Activated T-helper 1 cell treated with anti-CD3 and anti-CD28 coated beads, Interleukin-12 subunit alpha, Interleukin-12 subunit beta, Interleukin-2, Interleukin-4 antibody, amounts not matched to agents 30 ng/mL and 10 ng/mL and 1 ng/mL, durations not matched to agents 14 hours and 24 hours and 36 hours (primary cell): ENCODE measurements at regions not wholly inside any gene's neighbourhood (a gene's known extent, or its start where the extent isn't known, plus 50 kb on each side); places are given as distances from the start of the nearest gene placed in this dataset.

Experiments
- DNase-seq: peaks from one replicate; pipeline ENCODE4 v3.0.0; 2021; ENCODE audit warnings: low spot score
- H3K27ac Mint-ChIP-seq: one replicate; pipeline ENCODE4 v1.8.0; 2021; ENCODE audit warnings: mild to moderate bottlenecking, mixed read lengths
- H3K27me3 Mint-ChIP-seq: one replicate; pipeline ENCODE4 v1.8.0; 2022; ENCODE audit warnings: mild to moderate bottlenecking, moderate library complexity, mixed read lengths; ENCODE audit not compliant: insufficient read depth
- H3K36me3 Mint-ChIP-seq: one replicate; pipeline ENCODE4 v1.8.0; 2021; ENCODE audit warnings: low read depth, mixed read lengths
- H3K4me1 Mint-ChIP-seq: one replicate; pipeline ENCODE4 v1.8.0; 2021; ENCODE audit warnings: low read depth, mixed read lengths
- H3K4me3 Mint-ChIP-seq: one replicate; pipeline ENCODE4 v1.8.0; 2021; ENCODE audit warnings: mild to moderate bottlenecking, moderate library complexity, mixed read lengths
- H3K9me3 Mint-ChIP-seq: one replicate; pipeline ENCODE4 v1.8.0; 2021; ENCODE audit warnings: mixed read lengths
- intact Hi-C: fragments of 100-400 bp; cut with micrococcal nuclease; formaldehyde crosslinking; loops from one replicate; pipeline ENCODE4 v1.15.1; 2024

DNA sequence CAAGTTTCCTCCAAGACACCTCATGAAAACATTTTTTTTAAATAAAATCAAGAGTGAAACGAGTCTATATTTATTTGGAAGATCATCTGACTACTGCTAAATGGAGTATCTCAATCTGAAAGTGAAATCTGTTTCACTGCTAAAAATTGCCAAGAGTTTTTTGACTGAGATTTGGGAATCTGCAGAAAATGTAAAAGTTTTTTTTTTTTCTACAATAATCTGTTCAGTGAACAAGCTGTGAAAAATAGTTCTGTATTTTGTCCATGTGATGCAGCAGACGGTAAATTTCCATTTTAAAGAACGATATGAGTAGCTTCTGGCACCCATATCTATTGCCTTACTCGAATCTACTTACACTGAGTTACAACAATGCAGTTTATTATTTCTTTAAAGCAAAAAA, 519.7 kb downstream of the PLCL1 start:
- Mint-ChIP-seq H3K4me1 (peaks cover 19% of the 10 kb centered on the region), H3K27ac (no peak overlapping the region), H3K9me3 (no peaks in the 10 kb centered on the region), H3K4me3 (no peak overlapping the region), H3K36me3 (no peaks in the 10 kb centered on the region), H3K27me3 (peaks cover 25% of the 10 kb centered on the region)
- intact Hi-C loops = no loop called here
- no peak for DNase-seq

DNA sequence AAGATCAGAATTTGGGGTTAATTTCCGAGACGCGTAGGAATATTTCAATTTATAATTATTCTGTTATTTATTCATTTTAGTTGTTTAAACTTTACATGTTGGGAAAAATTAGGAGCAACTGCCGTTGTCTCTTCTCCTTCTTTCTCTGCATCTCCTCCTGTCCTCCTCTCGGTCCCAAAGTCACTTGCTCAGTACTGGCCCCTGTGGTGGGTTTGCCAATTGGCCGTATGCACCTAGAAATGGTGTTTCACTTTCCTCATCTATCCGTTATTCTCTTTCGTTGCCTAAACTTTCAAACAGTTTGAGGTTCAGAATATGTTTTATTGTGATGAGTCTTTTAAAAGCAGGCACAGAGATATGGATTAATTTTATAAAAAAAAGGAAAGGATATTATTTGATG, 517.9 kb downstream of the PLCL1 start:
- no peak for DNase-seq
- no peaks in the 10 kb centered on the region for H3K9me3 Mint-ChIP-seq
- peaks cover 15% of the 10 kb centered on the region for H3K4me1 Mint-ChIP-seq
- peaks cover 25% of the 10 kb centered on the region for H3K27me3 Mint-ChIP-seq
- no peaks in the 10 kb centered on the region for H3K36me3 Mint-ChIP-seq
- intact Hi-C loops = no loop called here
- H3K4me3 Mint-ChIP-seq = no peak overlapping the region
- no peak overlapping the region for H3K27ac Mint-ChIP-seq

DNA sequence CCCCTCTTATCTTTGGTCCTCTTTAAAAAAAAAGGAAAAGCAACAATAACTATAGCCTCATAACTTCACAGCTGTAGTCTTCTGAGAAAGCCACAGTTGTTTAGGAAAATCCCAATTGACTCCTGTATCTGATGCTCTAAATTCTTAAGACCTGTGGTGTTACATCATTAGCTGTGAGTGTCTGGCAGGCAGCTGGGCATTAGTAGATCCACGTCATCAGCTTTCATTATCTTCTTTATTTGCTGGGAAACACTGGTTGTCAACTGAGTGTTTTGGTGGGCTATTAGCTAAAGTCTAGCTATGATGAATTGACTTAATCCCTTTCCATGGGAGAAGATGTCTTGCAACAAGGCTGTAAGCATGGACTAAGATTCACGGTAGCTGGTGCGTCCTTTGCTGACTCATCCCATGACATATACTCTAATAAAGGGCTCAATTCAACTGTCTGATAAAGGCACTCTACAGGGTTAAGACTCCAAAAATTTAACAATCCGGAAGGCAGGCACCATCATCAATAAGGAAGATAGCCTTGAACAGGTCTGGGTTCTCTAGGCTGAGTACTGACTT, 517.2 kb downstream of the PLCL1 start:
- Mint-ChIP-seq H3K27ac (no peak overlapping the region), H3K9me3 (no peaks in the 10 kb centered on the region), H3K4me3 (no peak overlapping the region), H3K36me3 (no peaks in the 10 kb centered on the region), H3K27me3 (peaks cover 25% of the 10 kb centered on the region), H3K4me1 (peaks cover 10% of the 10 kb centered on the region)
- intact Hi-C loops = no loop called here
- DNase-seq = no peak

GRCh38 chr2:198316852-198317396, 512.5 kb downstream of the PLCL1 start:
- no peak overlapping the region for H3K4me3 Mint-ChIP-seq
- no peaks in the 10 kb centered on the region for H3K9me3 Mint-ChIP-seq
- no peak overlapping the region for H3K27ac Mint-ChIP-seq
- no peaks in the 10 kb centered on the region for H3K36me3 Mint-ChIP-seq
- DNase-seq = no peak
- H3K4me1 Mint-ChIP-seq = no peaks in the 10 kb centered on the region
- intact Hi-C loops = no loop called here
- peaks cover 27% of the 10 kb centered on the region for H3K27me3 Mint-ChIP-seq

DNA sequence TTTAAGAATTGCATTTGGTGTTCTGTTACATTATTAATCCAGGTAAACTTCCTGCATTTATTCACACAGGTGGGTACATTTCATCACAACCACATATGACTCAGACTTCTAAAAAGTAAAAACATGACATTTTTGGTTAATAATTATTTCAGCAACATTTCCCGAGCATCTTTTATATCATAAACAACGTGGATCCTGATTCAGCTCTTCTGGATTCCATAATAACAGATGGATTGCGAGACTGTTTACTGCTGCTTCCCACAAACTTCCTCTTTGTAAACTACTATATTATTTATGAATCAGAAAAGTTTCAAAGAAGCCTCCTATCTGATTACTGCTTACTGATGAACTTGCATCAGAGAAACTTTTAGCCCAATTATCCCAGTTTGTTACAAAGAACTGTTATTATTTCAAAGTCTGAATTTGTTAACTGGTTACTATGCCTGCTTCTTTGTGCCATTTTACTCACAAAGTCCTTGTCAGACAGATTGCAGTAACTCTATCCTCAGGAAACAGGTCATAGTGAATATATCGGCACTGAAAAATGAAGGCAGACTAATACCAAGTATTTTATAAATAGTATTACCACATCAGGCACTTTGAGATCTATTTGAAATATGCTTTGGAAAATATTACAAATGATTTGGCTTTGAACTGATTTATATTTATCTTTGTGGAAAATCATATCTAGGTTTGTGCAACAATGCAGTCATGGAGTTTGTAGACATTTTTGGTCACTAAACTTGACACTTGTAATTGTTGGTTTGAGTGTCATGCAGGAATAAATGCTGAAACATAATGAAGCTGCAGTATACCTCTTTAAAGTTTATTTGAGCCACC, 511.6 kb downstream of the PLCL1 start:
- H3K4me3 Mint-ChIP-seq = no peak overlapping the region
- H3K27me3 Mint-ChIP-seq = peaks cover 21% of the 10 kb centered on the region
- intact Hi-C loops = no loop called here
- no peaks in the 10 kb centered on the region for H3K4me1 Mint-ChIP-seq
- H3K9me3 Mint-ChIP-seq = no peaks in the 10 kb centered on the region
- no peak for DNase-seq
- H3K27ac Mint-ChIP-seq = no peak overlapping the region
- H3K36me3 Mint-ChIP-seq = no peaks in the 10 kb centered on the region

- Mint-ChIP-seq H3K9me3 (no peaks in the 10 kb centered on the region), H3K27me3 (peaks cover 16% of the 10 kb centered on the region), H3K36me3 (no peaks in the 10 kb centered on the region)
These were observed 510.3 kb downstream of the PLCL1 start for GRCh38 chr2:198314559-198315153.

GRCh38 chr2:198312596-198313483, 508.4 kb downstream of the PLCL1 start:
- no peak for DNase-seq
- H3K36me3 Mint-ChIP-seq = no peaks in the 10 kb centered on the region
- intact Hi-C loops = no loop called here
- no peaks in the 10 kb centered on the region for H3K9me3 Mint-ChIP-seq
- no peak overlapping the region for H3K4me3 Mint-ChIP-seq
- no peak overlapping the region for H3K27ac Mint-ChIP-seq
- no peaks in the 10 kb centered on the region for H3K4me1 Mint-ChIP-seq
- H3K27me3 Mint-ChIP-seq = peaks cover 15% of the 10 kb centered on the region

More at GRCh38 chr2:198314559-198315153, 510.3 kb downstream of the PLCL1 start:
- intact Hi-C loops = loop anchor here (1.0 kb wide), 1 partner anchor 1174 kb away; no protein-coding TSS in a partner anchor
- Mint-ChIP-seq H3K27ac (no peak overlapping the region), H3K4me1 (no peaks in the 10 kb centered on the region), H3K4me3 (no peak overlapping the region)
- DNase-seq = no peak

DNA sequence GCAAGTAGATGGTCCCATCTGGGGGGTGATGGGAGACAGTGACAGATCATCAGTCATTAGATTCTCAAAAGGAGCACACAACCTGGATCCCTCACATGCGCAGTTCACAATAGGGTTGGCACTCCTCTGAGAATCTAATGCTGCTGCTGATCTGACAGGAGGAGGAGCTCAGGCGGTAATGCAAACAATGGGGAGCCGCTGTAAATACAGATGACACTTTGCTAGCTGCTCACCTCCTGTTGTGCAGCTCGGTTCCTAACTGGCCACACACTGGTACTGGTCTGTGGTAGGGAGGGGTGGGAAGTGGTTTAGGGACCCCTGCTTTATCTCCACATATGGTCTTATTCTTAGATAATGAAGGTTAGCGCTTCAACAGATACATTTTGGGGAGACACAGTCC, 506.6 kb downstream of the PLCL1 start:
- H3K27me3 Mint-ChIP-seq = peaks cover 18% of the 10 kb centered on the region
- intact Hi-C loops = no loop called here
- H3K4me3 Mint-ChIP-seq = no peak overlapping the region
- H3K36me3 Mint-ChIP-seq = no peaks in the 10 kb centered on the region
- no peak for DNase-seq
- H3K4me1 Mint-ChIP-seq = no peaks in the 10 kb centered on the region
- H3K9me3 Mint-ChIP-seq = no peaks in the 10 kb centered on the region
- no peak overlapping the region for H3K27ac Mint-ChIP-seq

GRCh38 chr2:198309673-198310280, 505.4 kb downstream of the PLCL1 start:
- Mint-ChIP-seq H3K36me3 (no peaks in the 10 kb centered on the region), H3K27me3 (peaks cover 7% of the 10 kb centered on the region)

GRCh38 chr2:198309081-198309480, 504.7 kb downstream of the PLCL1 start:
- H3K27ac Mint-ChIP-seq = no peak overlapping the region
- H3K4me1 Mint-ChIP-seq = no peaks in the 10 kb centered on the region
- intact Hi-C loops = loop anchor here (1.0 kb wide), 1 partner anchor 1430 kb away; no protein-coding TSS in a partner anchor

More at GRCh38 chr2:198309673-198310280, 505.4 kb downstream of the PLCL1 start:
- no peak overlapping the region for H3K27ac Mint-ChIP-seq
- DNase-seq = peak; percentile 25
- intact Hi-C loops = loop anchor here (1.0 kb wide), 1 partner anchor 1430 kb away; no protein-coding TSS in a partner anchor
- no peak overlapping the region for H3K4me3 Mint-ChIP-seq
- no peaks in the 10 kb centered on the region for H3K9me3 Mint-ChIP-seq
- H3K4me1 Mint-ChIP-seq = no peaks in the 10 kb centered on the region

GRCh38 chr2:198308368-198308767, 504.0 kb downstream of the PLCL1 start:
- H3K4me3 Mint-ChIP-seq = no peak overlapping the region
- intact Hi-C loops = no loop called here
- H3K36me3 Mint-ChIP-seq = no peaks in the 10 kb centered on the region
- H3K4me1 Mint-ChIP-seq = no peaks in the 10 kb centered on the region
- H3K27ac Mint-ChIP-seq = no peak overlapping the region
- H3K9me3 Mint-ChIP-seq = no peaks in the 10 kb centered on the region
- DNase-seq = no peak
- peaks cover 12% of the 10 kb centered on the region for H3K27me3 Mint-ChIP-seq

More at GRCh38 chr2:198309081-198309480, 504.7 kb downstream of the PLCL1 start:
- no peaks in the 10 kb centered on the region for H3K36me3 Mint-ChIP-seq
- H3K9me3 Mint-ChIP-seq = no peaks in the 10 kb centered on the region
- H3K4me3 Mint-ChIP-seq = no peak overlapping the region
- DNase-seq = no peak
- peaks cover 12% of the 10 kb centered on the region for H3K27me3 Mint-ChIP-seq

DNA sequence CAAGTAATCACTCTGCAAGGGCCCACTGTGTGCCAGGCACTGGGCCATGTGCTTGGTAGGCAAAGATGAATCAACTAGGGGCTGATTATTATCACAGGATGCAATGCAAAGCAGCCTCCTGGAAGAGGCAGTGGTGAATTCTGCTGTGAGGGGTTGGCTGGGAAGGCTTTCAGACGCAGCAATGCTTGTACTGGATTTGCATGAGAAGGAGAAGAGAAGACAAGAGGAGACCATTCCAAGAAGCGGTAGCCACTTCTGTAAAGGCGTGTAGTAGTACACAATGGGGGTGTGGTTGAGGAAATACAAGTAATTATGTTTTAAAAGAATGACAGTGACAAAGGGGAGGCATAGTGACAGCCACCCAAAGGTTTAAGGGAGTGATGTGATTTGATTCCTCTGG, 502.7 kb downstream of the PLCL1 start:
- H3K9me3 Mint-ChIP-seq = no peaks in the 10 kb centered on the region
- peaks cover 12% of the 10 kb centered on the region for H3K27me3 Mint-ChIP-seq
- no peaks in the 10 kb centered on the region for H3K4me1 Mint-ChIP-seq
- H3K4me3 Mint-ChIP-seq = no peak overlapping the region
- intact Hi-C loops = no loop called here
- no peak overlapping the region for H3K27ac Mint-ChIP-seq
- H3K36me3 Mint-ChIP-seq = no peaks in the 10 kb centered on the region
- no peak for DNase-seq
